Tongue (tissue), 1 donor: ENCODE measurements at regions not wholly inside any gene's neighbourhood (a gene's known extent, or its start where the extent isn't known, plus 50 kb on each side); places are given as distances from the start of the nearest gene placed in this dataset.

Experiments used
- DNase-seq: peaks from one replicate; pipeline ENCODE4 v3.0.0-alpha.2; 2015

GRCh38 chr21:38659936-38660332, 145.8 kb upstream of the ETS2 start:
- no peak for DNase-seq

- peak; percentile 28 for DNase-seq
These were observed 145.2 kb upstream of the ETS2 start for GRCh38 chr21:38660333-38661196.

GRCh38 chr21:38661197-38661871, 144.4 kb upstream of the ETS2 start:
- peak; percentile 48 for DNase-seq

DNA sequence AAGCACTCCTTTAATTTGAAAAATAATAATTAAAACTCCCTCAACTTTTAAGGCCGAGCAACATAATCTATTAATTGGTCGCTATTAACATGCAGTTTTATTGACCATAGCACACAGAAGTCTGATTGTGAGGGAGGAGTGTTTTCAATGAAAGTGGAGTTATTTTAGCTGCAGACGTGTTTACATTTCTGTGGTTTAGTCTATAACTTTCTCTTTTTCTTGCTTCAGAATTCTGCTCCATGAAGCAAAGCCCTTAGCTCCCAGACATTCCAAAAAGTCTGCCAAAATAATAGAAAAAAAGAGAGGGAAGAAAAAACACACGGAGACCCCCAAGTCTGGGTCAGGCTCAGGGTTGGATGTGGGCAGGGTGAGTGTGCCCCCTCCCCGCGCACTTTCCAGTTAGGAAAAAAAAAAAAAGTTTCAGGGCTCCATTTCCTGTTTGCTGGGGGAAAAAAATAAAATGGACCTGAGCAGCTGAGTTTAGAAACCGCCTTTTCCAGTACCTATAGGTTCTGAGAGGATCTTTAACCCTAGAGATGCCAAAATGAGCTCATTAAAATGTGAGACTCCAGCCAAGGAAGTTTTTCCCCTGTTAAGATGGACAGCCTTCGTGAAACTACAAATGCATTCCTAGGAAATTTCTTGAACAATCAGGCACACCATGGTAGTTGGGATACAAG, 143.7 kb upstream of the ETS2 start:
- DNase-seq = peak; percentile 65

- DNase-seq = no peak
These were observed 142.4 kb upstream of the ETS2 start for GRCh38 chr21:38663282-38663681.

DNA sequence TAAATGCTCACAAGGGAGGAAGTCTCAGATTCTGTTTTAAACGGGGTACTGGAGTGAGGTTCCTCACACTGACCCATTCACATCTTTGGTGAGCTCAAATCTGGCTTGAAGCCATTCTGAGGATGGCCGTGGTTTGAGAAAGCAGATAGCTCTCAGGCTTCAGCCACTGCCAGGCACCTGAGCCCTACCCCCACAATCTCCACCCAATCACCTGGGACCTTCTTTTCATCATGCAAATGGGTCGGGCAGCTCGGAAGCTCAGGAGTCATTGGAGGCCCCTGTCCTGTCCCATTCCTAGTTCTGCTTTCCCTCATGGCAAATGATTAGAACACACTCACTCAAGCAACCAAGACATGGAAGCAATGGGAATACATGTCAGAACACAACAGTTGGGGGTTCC, 141.4 kb upstream of the ETS2 start:
- no peak for DNase-seq

DNA sequence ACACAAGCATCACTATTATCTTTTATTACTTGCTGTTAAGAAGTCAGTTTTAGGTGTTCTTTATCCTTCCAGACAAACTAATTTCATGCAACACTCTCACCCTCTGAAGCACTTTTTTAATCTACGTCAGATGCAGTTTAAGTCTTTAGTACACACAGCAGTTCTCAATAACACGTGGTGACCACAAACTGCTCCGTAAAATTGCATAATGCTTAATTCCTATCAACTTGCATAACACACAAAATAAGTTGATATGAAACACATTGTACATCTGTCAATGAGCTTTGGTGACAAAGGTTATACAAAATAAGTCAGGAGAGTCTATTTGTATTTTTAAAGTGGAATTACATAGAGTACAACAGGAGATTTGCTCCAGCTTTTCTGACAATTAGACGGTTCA, 140.9 kb upstream of the ETS2 start:
- DNase-seq = no peak

DNA sequence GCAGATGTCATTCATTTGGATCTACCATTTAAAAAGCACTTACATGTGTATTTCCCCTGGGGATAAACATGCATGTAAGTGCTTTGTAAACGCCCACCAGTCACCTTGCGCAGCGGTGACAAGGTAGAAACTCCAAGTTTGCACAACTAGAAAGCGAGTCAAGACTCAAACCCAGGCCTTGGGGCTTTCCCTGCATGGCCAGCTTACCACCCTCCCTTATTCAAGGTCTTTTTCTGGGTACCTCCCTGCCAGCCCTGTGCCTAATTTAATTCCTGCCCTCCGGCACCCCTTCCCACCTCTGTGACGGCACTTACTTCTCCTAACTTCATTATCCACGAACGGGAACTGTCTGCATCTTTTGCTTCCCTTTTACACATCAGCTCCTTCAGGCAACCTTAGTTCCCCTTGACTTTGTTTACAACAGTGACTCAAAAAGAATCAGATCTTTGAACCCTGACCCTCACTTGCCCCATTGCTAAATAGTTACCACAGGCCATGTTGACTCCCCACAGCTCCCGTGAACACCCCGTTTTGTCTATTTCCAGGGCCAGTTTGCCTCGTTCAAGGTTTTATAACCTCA, 138.3 kb upstream of the ETS2 start:
- DNase-seq = no peak

DNA sequence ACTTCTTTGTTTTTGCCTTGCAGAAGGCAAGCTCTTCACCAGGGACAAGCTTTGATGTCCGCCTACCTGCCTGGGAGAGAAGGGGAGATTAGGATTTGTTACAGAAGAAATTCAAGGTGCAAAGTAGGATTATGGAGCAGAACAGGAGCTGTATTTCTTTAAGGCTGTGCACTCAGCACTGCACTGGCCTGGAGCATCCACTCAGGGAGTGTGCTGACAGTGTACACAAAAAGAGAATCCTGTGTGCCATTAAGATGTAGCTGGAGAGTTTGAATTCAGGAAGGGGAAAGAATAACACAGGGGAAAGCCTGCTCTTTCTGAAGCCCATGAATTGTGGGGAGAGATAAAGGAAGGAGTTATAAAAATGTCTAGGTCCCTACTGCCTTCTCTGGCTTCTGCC, 137.7 kb upstream of the ETS2 start:
- no peak for DNase-seq

GRCh38 chr21:38668541-38668940, 137.2 kb upstream of the ETS2 start:
- DNase-seq = no peak

- peak; percentile 46 for DNase-seq
These were observed 136.5 kb upstream of the ETS2 start for GRCh38 chr21:38669186-38669585.

- no peak for DNase-seq
These were observed 134.9 kb upstream of the ETS2 start for GRCh38 chr21:38670861-38671260.

DNA sequence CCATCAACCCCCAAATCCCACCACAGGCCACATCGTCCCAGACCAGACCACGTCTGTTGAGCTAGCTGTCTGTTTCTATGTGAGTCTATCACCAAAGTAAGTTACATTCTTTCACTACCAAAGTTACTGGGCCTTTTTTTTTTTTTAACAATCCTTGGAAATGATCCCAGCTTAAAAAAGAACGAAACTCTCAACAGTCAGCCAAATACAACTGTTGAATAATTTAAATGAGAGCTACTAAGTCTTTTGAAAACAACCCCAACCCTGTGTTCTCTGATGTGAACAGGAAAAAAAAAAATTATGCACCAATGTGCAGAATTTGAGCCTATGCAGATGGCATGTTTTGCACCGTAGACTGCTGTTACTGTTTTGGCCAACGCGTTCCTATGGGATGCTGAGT, 134.0 kb upstream of the ETS2 start:
- peak; percentile 54 for DNase-seq

- peak; percentile 39 for DNase-seq
These were observed 130.4 kb upstream of the ETS2 start for GRCh38 chr21:38675182-38675824.

- DNase-seq = no peak
These were observed 126.9 kb upstream of the ETS2 start for GRCh38 chr21:38678827-38679226.

DNA sequence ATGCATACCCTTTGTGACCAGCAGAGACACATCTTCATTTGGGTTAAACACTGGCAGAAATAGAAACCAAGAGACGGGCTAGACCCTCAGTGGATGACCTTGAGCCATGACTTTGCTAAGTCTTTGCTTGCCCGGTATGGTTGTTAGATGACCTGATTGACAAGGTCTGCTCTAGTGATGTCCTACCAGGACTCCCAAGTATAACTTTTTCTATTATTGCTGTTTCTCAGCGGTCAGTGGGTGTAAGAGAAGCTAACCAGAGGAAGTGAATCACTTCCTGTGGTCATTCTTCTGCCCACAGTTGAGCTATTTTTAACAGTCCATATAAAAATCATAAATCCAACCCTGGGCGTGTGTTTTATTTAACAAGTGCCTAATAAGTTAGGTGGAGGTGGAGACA, 126.2 kb upstream of the ETS2 start:
- DNase-seq = no peak

- DNase-seq = no peak
These were observed 125.3 kb upstream of the ETS2 start for GRCh38 chr21:38680401-38680800.

- DNase-seq = no peak
These were observed 122.5 kb upstream of the ETS2 start for GRCh38 chr21:38683222-38683621.

- peak; percentile 24 for DNase-seq
These were observed 117.7 kb upstream of the ETS2 start for GRCh38 chr21:38688068-38688467.

DNA sequence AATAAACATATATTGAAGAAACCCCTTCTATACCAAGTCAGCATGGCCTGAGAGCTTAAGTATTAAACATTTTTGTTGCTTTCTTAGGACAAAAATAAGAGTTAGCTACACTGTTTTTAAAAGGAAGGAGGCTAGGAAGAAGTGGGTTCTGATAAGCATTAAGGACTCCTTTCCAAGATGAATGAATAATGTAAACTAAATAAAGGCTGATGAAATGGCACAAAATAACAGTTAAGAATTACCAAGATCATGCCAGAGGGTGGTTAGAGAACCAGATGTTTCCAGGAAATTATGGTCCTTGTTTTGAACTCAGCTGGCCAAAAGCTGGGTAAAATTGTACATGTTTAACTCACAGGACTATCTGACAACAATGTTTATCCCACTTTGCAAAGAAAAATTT, 114.1 kb upstream of the ETS2 start:
- no peak for DNase-seq

DNA sequence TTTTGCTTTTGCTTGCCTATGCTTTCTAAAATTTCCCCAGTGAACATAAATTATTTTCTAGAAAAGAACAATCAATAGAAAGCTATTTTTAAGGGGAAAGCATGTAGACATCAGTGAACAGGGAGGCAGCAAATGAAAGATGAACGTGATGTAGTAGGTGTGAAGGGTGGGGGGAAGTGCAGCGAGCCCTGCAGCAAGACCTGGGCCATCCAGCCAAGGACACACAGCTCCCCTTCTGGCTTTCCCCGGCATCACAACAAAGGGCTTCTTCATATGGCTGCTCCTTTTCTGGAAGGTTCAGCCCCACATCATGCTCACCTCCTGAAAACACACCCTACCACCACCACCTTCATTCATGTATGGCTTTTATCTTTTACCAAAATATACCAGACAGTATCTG, 109.2 kb upstream of the ETS2 start:
- DNase-seq = no peak

DNA sequence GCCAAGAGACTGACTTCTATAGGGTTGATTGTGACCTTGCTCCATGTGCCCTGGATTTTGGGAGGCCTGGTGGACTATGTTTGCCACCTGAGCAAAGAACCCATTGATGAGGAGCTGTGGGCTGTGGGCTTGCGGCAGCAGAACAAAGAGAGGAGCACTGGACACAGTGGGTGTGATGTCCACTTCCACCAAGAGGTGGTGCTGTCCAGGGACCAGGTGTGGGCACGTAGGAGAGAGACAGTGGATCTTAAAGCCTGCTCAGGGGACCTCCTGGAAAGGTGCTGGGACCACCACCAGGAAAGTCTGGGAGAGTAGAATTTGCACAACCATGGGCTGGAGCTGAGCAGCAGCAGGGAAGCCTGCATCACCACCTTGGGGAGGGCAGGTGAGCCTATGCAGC, 106.7 kb upstream of the ETS2 start:
- no peak for DNase-seq
